ENCODE measurements at regions not wholly inside any gene's neighbourhood (a gene's known extent, or its start where the extent isn't known, plus 50 kb on each side); places are given as distances from the start of the nearest gene placed in this dataset.

GRCh38 chr15:61396235-61396919, 167.3 kb upstream of the RORA start:
- no peak overlapping the region for H3K27ac ChIP-seq
- TF ChIP-seq, protein P1, sequence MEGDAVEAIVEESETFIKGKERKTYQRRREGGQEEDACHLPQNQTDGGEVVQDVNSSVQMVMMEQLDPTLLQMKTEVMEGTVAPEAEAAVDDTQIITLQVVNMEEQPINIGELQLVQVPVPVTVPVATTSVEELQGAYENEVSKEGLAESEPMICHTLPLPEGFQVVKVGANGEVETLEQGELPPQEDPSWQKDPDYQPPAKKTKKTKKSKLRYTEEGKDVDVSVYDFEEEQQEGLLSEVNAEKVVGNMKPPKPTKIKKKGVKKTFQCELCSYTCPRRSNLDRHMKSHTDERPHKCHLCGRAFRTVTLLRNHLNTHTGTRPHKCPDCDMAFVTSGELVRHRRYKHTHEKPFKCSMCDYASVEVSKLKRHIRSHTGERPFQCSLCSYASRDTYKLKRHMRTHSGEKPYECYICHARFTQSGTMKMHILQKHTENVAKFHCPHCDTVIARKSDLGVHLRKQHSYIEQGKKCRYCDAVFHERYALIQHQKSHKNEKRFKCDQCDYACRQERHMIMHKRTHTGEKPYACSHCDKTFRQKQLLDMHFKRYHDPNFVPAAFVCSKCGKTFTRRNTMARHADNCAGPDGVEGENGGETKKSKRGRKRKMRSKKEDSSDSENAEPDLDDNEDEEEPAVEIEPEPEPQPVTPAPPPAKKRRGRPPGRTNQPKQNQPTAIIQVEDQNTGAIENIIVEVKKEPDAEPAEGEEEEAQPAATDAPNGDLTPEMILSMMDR (conservative IDR thresholded peaks at IDR 0.05) = no peak

GRCh38 chr15:61393949-61394348, 164.8 kb upstream of the RORA start:
- no peak overlapping the region for H3K27ac ChIP-seq
- TF ChIP-seq, protein P1 (conservative IDR thresholded peaks at IDR 0.05) = no peak

GRCh38 chr15:61393524-61393923, 164.4 kb upstream of the RORA start:
- no peak overlapping the region for H3K27ac ChIP-seq
- TF ChIP-seq, protein P1 (conservative IDR thresholded peaks at IDR 0.05) = no peak

GRCh38 chr15:61390138-61390537, 161.0 kb upstream of the RORA start:
- no peak overlapping the region for H3K27ac ChIP-seq
- TF ChIP-seq, protein P1 (conservative IDR thresholded peaks at IDR 0.05) = no peak

DNA sequence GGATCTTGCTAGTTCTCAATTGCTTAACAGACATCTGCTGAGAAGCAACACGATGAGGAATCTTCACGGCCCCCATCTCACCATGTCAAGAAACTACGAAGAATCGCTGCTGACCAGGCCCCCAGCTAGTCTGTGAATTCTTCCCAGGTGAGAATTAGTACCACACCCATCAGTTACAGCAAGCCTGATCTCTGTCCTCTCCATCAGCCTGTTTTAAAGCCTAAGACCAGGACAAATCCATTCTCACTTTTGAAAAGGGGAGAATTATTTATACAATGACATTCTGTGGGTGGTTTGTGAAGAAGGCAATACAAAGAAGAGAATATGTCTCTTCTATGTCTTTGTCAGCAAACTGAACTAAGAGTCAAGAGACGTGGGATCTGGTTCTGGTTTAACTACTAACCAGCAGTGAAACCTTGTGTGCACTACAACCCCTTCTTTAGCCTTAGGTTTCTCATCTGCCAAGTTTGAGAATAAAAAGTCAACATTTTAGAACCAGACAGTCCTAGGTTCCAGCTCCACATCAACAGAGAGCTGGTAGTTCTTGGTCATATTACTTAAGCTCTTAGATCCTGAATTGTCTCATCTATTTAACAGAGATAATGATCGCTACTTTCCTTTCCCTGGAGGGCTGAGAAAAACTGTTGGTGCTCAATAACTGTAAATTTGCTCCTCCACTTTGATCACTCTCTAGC, 160.4 kb upstream of the RORA start:
- TF ChIP-seq, protein P1 (conservative IDR thresholded peaks at IDR 0.05) = no peak
- no peak overlapping the region for H3K27ac ChIP-seq

DNA sequence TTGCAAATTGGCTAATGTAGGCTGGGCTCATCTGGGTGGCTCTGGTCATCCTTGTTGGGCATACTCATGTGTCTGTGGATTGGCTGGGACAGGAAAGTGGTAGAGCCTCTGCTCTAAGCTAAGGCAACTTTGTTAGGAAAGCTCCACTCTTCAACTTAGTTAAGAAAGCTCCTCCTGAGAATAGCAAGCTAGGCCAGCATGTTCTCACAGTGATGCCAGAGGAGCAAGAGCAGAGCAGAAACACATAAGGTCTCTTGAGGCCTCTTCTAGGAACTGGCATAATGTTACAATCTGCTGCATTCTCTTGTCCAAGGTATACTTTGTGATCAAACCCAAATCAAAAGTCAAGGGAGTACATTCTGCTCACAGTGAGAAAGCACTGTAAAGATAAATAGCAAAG, 158.6 kb upstream of the RORA start:
- TF ChIP-seq, protein P1 (conservative IDR thresholded peaks at IDR 0.05) = no peak
- H3K27ac ChIP-seq = no peak overlapping the region

- TF ChIP-seq, protein P1 (conservative IDR thresholded peaks at IDR 0.05) = no peak
- no peak overlapping the region for H3K27ac ChIP-seq
Observed at GRCh38 chr15:61383421-61383820, 154.3 kb upstream of the RORA start.
